HG02973 (cell line): ENCODE measurements at regions not wholly inside any gene's neighbourhood (a gene's known extent, or its start where the extent isn't known, plus 50 kb on each side); places are given as distances from the start of the nearest gene placed in this dataset.

Experiments
- ATAC-seq: cut with Tn5 transposase; IDR thresholded peaks from one replicate; pipeline ENCODE4 v1.9.1; 2021; ENCODE audit warnings: moderate library complexity; ENCODE audit not compliant: unreplicated experiment

GRCh38 chr1:25026730-25027450 lies 96.8 kb upstream of the RUNX3 start:
- ATAC-seq = no peak

DNA sequence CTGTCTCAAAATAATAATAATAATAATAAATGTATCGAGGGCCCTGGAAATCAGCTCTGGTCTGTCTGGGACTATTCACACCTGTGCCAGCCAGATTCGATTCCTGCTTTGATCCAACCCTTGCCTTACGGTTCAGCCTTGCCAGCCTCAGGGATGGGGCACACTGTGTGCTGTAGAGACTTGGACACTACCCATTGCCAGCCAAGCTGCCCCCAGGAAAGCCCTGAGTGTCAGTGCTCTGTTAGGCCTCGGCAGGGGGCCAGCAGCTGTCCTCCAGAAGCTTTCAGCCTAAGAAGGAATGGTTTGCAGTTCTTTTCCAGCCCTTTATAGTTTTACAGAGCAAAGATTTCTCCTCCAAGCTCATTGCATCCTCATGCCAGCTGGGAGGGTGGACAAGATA lies 96.2 kb upstream of the RUNX3 start:
- no peak for ATAC-seq

DNA sequence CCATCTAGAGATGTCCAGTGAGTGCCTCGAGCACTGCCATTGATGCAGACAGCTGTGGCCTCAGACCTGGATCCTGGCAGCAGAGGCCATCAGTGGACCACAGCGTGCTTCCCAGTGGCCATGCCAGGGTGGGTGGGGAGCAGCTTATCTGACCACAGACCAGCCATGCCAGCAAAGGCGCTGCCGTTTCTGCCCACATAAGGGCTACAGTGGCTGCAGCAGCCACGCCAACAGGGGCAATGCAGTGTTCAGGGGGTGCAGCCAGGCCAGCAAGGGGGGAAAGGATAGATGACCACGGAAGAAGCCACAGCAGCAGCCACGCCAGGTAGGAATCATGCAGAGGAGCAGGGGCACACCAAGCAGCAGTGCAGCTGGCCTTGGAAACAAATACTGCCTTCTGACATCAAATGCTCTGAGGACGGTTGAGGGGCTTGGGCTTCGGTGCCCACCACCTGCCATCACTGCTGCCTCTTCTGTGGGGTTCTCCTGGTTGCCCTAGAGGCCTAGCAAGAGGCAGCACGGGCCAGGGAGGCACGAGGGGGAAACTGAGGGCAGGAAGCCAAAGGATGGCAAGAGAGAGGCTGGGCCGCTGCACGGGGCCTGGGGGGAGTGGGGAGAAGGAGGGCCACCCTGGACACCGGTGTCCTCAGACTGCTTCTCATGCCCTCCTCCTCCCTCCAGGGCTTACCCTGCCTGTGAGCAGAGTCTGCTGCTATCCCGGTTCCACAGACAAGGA lies 94.7 kb upstream of the RUNX3 start:
- ATAC-seq = no peak

GRCh38 chr1:25023826-25024225 lies 93.8 kb upstream of the RUNX3 start:
- no peak for ATAC-seq

- no peak for ATAC-seq
Observed at GRCh38 chr1:25023190-25023578, 93.1 kb upstream of the RUNX3 start.

DNA sequence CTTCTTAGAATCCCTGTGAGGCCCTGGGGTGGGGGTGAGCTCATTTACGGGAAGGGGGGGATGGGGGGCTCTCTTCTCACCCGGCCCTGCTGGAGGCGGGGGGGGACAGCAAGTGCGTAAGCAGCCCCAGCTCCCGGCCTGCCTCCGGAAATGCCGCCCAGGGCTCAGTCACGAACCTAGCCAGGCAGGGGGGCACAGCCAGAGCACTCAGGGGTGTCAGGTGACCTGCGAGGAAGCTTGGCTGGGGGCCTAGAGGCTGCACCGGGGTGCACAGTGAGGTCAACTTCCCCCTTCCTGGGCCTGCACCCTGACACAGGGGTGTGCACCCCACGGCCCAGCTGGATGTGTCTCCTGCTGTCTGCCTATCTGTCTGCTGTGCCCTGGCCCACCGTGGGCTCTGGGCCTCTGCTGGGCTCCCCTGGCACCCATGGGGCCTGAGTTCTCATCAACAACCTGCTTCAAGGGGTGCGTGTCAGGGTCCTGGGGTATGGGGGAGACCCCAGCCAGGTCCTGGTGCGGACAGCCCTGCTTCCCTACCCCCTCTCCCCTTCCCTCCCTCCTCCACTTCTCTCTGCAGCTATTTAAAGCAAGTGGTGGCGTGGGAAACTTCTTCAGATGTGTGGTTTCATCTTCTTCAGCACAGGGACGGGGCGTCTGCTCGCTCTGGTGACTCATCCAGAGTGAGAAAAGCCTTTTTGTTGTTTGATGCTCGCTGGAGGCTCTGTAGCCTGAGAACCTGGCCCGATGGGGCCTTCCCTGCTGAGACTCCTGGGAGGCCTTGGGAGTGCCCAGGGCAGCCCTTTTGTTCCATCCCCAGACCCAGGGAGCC lies 92.5 kb upstream of the RUNX3 start:
- peak; percentile 66 for ATAC-seq

- ATAC-seq = no peak
Observed at GRCh38 chr1:25021591-25022215, 91.6 kb upstream of the RUNX3 start.

GRCh38 chr1:25020851-25021590 lies 90.9 kb upstream of the RUNX3 start:
- ATAC-seq = no peak

- no peak for ATAC-seq
Observed at GRCh38 chr1:25020173-25020845, 90.2 kb upstream of the RUNX3 start.

GRCh38 chr1:25019337-25020172 lies 89.5 kb upstream of the RUNX3 start:
- ATAC-seq = peak; percentile 38

- no peak for ATAC-seq
Observed at GRCh38 chr1:25018943-25019336, 88.9 kb upstream of the RUNX3 start.

- ATAC-seq = no peak
Observed at GRCh38 chr1:25018110-25018735, 88.1 kb upstream of the RUNX3 start.

DNA sequence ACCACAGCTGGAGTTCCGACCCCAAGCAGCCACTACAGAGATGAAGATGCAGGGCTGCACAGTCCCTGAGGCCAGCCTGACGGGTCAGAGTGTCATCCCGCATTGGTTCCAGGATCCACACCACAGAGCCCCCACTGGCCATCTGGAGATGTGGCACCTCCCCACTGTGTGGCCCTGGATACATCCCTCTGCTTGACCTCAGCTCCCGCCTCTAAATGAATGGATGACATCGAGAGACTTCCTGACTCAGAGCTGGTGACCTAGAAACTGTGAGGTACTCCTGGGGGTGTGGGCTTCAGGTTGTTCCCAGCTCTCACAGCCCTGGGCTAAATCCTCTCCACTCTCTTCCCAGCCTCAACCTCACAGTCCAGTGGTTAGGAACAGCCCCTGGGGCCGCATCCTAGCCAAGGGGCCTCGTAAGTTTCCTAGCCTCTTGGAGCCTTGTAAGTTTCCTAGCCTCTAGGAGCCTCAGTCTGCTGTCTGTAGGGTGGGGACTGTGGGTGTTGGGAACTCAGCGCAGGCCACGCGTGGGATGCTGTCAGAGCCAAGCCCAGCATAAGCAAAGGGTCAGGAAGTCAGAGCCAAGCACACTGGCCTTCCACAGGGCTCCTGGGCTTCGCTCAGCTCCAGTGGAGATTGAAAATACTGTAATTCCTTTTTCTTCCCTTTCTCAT lies 87.5 kb upstream of the RUNX3 start:
- ATAC-seq = no peak

GRCh38 chr1:25012966-25013962 lies 83.2 kb upstream of the RUNX3 start:
- ATAC-seq = no peak

- ATAC-seq = no peak
Observed at GRCh38 chr1:25011943-25012638, 82.0 kb upstream of the RUNX3 start.

GRCh38 chr1:25011275-25011674 lies 81.2 kb upstream of the RUNX3 start:
- no peak for ATAC-seq
